ENCODE measurements at regions not wholly inside any gene's neighbourhood (a gene's known extent, or its start where the extent isn't known, plus 50 kb on each side); places are given as distances from the start of the nearest gene placed in this dataset.
"Not testable (repeated sequence)": the region's sequence is repeated elsewhere in the genome, so short reads cannot be mapped to it uniquely, and the experiment has no call there.

- Histone ChIP-seq H3K4me1 (ENCODE audit: insufficient read depth, low read length, poor library complexity, severe bottlenecking) (no peaks in the 10 kb centered on the region), H4K20me1 (ENCODE audit: insufficient read depth, low read length, poor library complexity, severe bottlenecking) (no peaks in the 10 kb centered on the region), H3K9me2 (replicated peaks; ENCODE audit: low read depth, low read length) (no peaks in the 10 kb centered on the region), H3K36me3 (ENCODE audit: insufficient read depth, low read length) (no peaks in the 10 kb centered on the region), H3F3A (ENCODE audit: low read depth) (no peaks in the 10 kb centered on the region), H3K4me3 (ENCODE audit: low read length, poor library complexity, severe bottlenecking) (no peak overlapping the region), H3K27me3 (ENCODE audit: insufficient read depth, low read length, poor library complexity, severe bottlenecking) (no peaks in the 10 kb centered on the region), H3K9me3 (ENCODE audit: insufficient read depth, low read depth, low read length) (no peaks in the 10 kb centered on the region), H3K9ac (ENCODE audit: low read depth, low read length, poor library complexity, severe bottlenecking) (no peak overlapping the region), H2AFZ (ENCODE audit: low read length) (no peak overlapping the region), H3K4me2 (ENCODE audit: low read depth, low read length, poor library complexity, severe bottlenecking) (no peak overlapping the region), H3K79me2 (ENCODE audit: insufficient read depth, low read length) (no peaks in the 10 kb centered on the region)
- TF ChIP-seq EZH2phosphoT487 (IDR thresholded peaks at IDR 0.05; ENCODE audit: borderline replicate concordance) = no peak
These were observed 1534.5 kb downstream of the DPP10 start for GRCh38 chr2:115976916-115977315.

GRCh38 chr2:115999039-115999438 is 1556.6 kb downstream of the DPP10 start:
- Histone ChIP-seq H3K9me2 (replicated peaks; ENCODE audit: low read depth, low read length) (no peaks in the 10 kb centered on the region), H3K9ac (ENCODE audit: low read depth, low read length, poor library complexity, severe bottlenecking) (no peak overlapping the region), H3K9me3 (ENCODE audit: insufficient read depth, low read depth, low read length) (no peaks in the 10 kb centered on the region), H3K27me3 (ENCODE audit: insufficient read depth, low read length, poor library complexity, severe bottlenecking) (no peaks in the 10 kb centered on the region), H3F3A (ENCODE audit: low read depth) (no peaks in the 10 kb centered on the region), H3K36me3 (ENCODE audit: insufficient read depth, low read length) (no peaks in the 10 kb centered on the region), H2AFZ (ENCODE audit: low read length) (no peak overlapping the region), H3K4me1 (ENCODE audit: insufficient read depth, low read length, poor library complexity, severe bottlenecking) (no peaks in the 10 kb centered on the region), H3K4me2 (ENCODE audit: low read depth, low read length, poor library complexity, severe bottlenecking) (no peak overlapping the region), H3K79me2 (ENCODE audit: insufficient read depth, low read length) (no peaks in the 10 kb centered on the region), H3K4me3 (ENCODE audit: low read length, poor library complexity, severe bottlenecking) (no peak overlapping the region), H4K20me1 (ENCODE audit: insufficient read depth, low read length, poor library complexity, severe bottlenecking) (no peaks in the 10 kb centered on the region)
- TF ChIP-seq EZH2phosphoT487 (IDR thresholded peaks at IDR 0.05; ENCODE audit: borderline replicate concordance) (no peak), CTCF (conservative IDR thresholded peaks at IDR 0.05; ENCODE audit: low read length) (no peak)

DNA sequence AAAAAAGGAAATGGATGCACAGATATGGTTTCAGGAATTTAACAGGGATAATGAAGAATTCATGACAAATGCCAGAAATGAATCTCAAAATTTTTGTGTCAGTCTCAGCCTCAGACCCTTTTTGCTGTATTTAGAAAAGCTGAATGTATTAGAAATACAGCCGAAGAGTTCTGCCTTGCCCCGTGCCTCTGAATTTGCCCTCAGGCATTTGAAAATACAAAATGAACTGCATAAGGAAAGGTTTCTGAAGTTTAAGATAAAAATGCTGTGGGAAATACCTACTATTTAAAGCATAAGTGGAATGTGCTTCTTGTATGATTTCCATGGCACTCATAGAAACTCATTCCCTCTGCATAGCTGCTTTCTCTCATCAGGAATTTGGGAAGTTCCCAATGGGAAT is 1580.6 kb downstream of the DPP10 start:
- Histone ChIP-seq H3K4me3 (ENCODE audit: low read length, poor library complexity, severe bottlenecking) (no peak overlapping the region), H3F3A (ENCODE audit: low read depth) (no peaks in the 10 kb centered on the region), H3K9ac (ENCODE audit: low read depth, low read length, poor library complexity, severe bottlenecking) (no peak overlapping the region), H3K4me1 (ENCODE audit: insufficient read depth, low read length, poor library complexity, severe bottlenecking) (no peaks in the 10 kb centered on the region), H3K36me3 (ENCODE audit: insufficient read depth, low read length) (no peaks in the 10 kb centered on the region), H3K9me2 (replicated peaks; ENCODE audit: low read depth, low read length) (no peaks in the 10 kb centered on the region), H3K9me3 (ENCODE audit: insufficient read depth, low read depth, low read length) (no peaks in the 10 kb centered on the region), H4K20me1 (ENCODE audit: insufficient read depth, low read length, poor library complexity, severe bottlenecking) (no peaks in the 10 kb centered on the region), H2AFZ (ENCODE audit: low read length) (no peak overlapping the region), H3K79me2 (ENCODE audit: insufficient read depth, low read length) (no peaks in the 10 kb centered on the region), H3K27me3 (ENCODE audit: insufficient read depth, low read length, poor library complexity, severe bottlenecking) (no peaks in the 10 kb centered on the region), H3K4me2 (ENCODE audit: low read depth, low read length, poor library complexity, severe bottlenecking) (no peak overlapping the region)
- TF ChIP-seq CTCF (conservative IDR thresholded peaks at IDR 0.05; ENCODE audit: low read length) = no peak
- no peak for TF ChIP-seq EZH2phosphoT487 (IDR thresholded peaks at IDR 0.05; ENCODE audit: borderline replicate concordance)

DNA sequence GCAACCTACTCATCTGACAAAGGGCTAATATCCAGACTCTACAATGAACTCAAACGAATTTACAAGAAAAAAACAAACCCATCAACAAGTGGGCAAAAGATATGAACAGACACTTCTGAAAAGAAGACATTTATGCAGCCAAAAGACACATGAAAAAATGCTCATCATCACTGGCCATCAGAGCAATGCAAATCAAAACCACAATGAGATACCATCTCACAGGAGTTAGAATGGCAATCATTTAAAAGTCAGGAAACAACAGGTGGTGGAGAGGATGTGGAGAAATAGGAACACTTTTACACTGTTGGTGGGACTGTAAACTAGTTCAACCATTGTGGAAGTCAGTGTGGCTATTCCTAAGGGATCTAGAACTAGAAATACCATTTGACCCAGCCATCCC is 1596.3 kb downstream of the DPP10 start:
- H3K79me2 ChIP-seq (ENCODE audit: insufficient read depth, low read length); H3K4me2 ChIP-seq (ENCODE audit: low read depth, low read length, poor library complexity, severe bottlenecking); H3K36me3 ChIP-seq (ENCODE audit: insufficient read depth, low read length); H3K4me1 ChIP-seq (ENCODE audit: insufficient read depth, low read length, poor library complexity, severe bottlenecking); H3K9ac ChIP-seq (ENCODE audit: low read depth, low read length, poor library complexity, severe bottlenecking); H3K27me3 ChIP-seq (ENCODE audit: insufficient read depth, low read length, poor library complexity, severe bottlenecking); H3K4me3 ChIP-seq (ENCODE audit: low read length, poor library complexity, severe bottlenecking); H2AFZ ChIP-seq (ENCODE audit: low read length); H3K9me3 ChIP-seq (ENCODE audit: insufficient read depth, low read depth, low read length); H4K20me1 ChIP-seq (ENCODE audit: insufficient read depth, low read length, poor library complexity, severe bottlenecking); H3K9me2 ChIP-seq (replicated peaks; ENCODE audit: low read depth, low read length); H3F3A ChIP-seq (ENCODE audit: low read depth): not testable (repeated sequence)

All from Loucy (cell line).